GM19452 (cell line): ENCODE measurements at regions not wholly inside any gene's neighbourhood (a gene's known extent, or its start where the extent isn't known, plus 50 kb on each side); places are given as distances from the start of the nearest gene placed in this dataset.

ENCODE experiments used
- ATAC-seq: cut with Tn5 transposase; IDR thresholded peaks from one replicate; pipeline ENCODE4 v1.9.1; 2021; ENCODE audit not compliant: unreplicated experiment

GRCh38 chr4:83862471-83862870 is 326.6 kb downstream of the GPAT3 start:
- ATAC-seq: no peak

DNA sequence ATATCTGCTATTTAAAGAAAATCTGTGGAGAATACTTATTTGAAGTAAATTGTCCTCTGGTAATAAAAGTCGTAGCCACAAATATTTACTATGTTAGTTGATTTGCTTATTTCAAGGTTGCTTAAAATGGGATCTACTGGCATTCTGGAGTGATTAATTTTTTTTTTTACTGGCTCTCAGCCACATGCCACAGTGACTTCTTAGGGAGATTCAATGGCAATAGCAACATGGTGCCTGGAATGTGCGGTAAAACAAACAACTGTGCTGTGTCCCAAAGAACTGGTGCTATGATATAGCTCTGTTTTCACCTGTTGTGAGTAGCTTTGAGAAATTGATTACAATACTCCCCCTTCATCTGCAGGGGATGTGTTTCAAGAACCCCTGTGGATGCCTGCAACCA is 324.3 kb downstream of the GPAT3 start:
- ATAC-seq: no peak

DNA sequence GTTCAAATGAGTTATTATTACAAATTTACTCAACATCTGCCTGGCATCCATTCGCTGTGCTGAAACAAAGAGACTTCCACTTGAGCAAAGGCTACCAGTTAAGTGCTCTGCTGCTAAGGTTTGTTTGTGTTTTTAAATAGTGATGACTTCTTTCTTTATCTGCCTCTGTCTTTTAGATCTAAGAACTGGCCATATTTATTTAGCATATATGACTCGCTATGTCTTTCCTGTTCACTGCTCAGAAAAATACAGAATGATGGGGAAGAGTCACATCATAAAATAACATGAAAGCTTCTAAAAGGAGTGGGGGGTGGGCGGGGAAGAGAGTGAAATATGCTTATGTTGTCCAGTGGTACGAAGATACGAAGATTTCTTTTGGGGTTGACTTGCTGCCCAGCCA is 322.2 kb downstream of the GPAT3 start:
- no peak for ATAC-seq

GRCh38 chr4:83855044-83855443 is 319.1 kb downstream of the GPAT3 start:
- ATAC-seq: no peak

DNA sequence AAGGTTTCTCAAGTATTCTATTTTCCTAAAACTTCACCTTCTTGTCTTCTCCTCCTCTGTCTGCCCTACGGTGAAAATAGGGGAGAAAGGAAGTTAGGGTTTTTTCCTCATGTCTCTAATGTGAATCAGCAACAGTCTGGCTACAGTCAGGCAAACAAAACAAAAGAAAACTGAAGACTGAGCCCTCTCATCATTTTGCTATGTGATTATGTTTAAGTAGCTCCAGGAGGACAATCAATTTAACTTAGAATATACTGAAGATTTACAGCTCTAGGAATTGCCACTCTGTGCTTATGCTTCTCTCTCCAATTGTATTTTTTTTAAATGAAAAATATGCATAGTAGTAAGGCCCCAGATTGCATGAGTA is 316.2 kb downstream of the GPAT3 start:
- no peak for ATAC-seq

DNA sequence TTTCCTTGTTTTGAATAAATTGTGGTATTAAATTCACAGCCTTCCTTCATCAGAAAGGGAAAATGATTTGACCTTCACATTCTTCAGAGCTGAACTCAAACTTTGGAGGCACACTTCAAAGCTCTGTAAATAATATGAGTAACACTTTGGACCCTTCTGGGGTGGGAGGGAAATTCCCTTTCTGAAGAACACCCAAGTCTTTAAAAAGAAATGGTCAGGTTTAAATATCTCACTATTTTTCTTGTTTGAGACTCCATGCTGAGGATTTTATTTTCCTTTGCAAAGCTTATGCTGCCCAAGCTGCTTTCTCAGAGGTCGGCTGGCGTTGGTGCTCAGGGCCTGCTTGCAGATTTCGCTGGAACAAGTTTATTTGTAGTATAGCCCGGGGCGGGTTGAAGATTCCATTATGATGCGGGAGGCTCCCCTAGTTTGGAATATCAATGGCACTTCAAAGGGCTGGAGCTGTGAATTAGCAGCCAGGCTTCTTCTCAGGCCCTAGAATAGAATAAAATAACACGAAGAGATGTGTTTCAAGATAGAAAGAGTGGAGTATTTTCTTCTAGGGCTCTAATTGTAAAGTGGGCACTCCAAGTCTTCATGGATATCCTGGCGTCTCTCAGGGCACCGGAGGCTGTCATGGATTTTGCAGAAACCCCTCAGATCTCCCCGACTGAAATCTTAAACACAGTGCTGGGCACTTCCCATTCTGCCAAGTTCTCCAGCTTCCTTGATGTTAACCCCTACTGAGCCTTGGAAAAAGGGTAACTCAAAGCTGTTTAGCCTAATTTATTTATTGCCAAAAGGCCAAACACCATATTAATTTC is 315.6 kb downstream of the GPAT3 start:
- ATAC-seq: no peak

DNA sequence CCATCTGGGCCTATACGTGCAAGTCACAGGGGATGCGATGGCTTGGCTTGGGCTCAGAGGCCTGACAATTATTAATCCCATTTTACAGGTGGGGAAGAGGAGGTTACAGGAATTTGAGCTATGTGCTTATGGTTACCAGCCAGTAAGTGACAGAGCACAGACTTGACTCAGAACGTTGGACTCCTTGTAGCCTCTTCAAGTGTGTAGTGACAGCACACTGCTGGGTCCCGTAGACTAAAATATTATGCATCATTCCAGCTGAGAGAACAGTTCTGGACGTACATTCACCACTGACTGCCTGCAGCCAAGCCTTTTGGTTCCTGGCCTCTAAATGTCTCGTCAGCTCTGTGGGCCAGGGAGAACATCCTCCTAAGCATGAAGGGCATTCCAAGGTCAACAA is 314.5 kb downstream of the GPAT3 start:
- ATAC-seq: no peak

GRCh38 chr4:83846193-83846830 is 310.4 kb downstream of the GPAT3 start:
- no peak for ATAC-seq

- ATAC-seq: no peak
These were observed 303.7 kb downstream of the GPAT3 start for GRCh38 chr4:83839615-83840014.

- ATAC-seq: no peak
These were observed 301.9 kb downstream of the GPAT3 start for GRCh38 chr4:83837614-83838308.

DNA sequence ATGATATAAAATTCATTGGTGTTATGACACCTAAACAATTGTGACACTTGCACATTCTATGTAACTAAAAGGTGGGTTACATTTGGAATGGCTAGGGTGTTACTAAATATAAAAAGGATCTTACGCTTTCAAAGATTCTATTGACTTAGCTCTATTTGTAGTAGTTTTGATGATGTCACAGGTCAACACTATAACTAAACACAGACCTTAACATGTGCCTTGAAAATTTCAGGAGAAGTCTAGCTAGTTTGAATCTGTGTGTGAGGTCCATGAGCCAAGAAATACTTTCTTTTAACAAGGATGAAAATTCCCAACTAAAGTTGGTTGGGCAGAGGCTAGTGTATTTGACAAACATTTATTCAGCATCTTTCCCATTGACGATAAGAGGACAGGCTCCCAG is 298.0 kb downstream of the GPAT3 start:
- ATAC-seq: no peak

GRCh38 chr4:83832110-83832825 is 296.4 kb downstream of the GPAT3 start:
- ATAC-seq: no peak

GRCh38 chr4:83831588-83831987 is 295.7 kb downstream of the GPAT3 start:
- no peak for ATAC-seq

- ATAC-seq: no peak
These were observed 294.4 kb downstream of the GPAT3 start for GRCh38 chr4:83830138-83830888.

DNA sequence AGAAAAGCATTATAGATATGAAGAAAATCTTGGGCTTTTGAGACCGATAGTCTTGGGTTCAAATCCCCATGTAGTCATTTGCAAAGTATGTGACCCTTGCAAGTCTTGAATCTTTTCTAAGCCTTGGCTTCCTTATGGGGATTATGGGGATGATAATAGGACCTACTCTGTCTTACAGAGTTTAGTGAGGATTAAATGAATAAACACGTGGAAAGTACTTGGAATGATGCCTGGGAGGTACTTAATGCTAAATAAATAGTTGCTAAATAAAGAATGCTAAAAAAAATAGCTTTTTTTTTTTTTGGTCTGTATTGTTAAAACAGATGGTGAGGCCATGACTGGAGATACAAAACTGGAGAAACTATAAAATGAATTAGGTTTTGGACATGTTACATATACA is 292.7 kb downstream of the GPAT3 start:
- no peak for ATAC-seq

DNA sequence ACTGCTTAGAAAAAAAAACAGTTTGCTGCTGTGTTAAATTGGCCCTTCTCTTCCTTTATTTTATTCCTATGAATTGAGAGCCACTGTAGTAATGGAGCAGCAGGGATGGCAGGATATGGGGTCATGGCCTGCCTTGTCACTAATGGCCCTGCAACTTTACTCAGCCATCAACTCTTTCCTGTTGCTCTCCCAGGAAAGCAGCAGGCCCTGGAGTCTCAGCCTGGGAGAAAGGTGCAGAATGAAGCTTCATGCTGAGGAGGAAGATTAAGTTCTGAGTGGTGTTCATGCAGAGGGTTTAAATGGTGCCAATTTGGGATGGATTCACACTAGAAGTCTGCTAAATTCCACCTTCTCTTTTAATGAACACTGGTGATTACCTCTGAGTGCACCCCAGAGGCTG is 285.6 kb downstream of the GPAT3 start:
- no peak for ATAC-seq

DNA sequence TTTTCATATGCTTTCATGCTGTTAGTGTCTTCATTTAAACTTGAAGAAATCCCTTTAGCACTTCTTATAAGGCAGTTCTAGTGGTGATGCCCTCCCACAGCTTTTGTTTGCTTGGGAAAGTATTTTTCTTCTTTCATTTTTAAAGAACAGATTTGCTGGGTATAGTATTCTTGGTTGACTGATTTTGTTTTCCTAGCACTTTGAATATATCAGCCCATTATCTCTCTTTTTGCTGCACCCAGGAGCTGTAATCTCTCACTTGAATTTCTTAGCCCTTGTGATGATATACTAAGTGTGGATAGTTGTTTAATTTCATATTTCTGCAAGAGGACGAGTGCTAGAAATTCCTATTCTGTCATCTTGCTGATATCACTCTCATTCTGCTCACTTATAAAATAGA is 283.7 kb downstream of the GPAT3 start:
- no peak for ATAC-seq

GRCh38 chr4:83810428-83810827 is 274.5 kb downstream of the GPAT3 start:
- ATAC-seq: no peak

- ATAC-seq: no peak
These were observed 273.7 kb downstream of the GPAT3 start for GRCh38 chr4:83809581-83809980.

DNA sequence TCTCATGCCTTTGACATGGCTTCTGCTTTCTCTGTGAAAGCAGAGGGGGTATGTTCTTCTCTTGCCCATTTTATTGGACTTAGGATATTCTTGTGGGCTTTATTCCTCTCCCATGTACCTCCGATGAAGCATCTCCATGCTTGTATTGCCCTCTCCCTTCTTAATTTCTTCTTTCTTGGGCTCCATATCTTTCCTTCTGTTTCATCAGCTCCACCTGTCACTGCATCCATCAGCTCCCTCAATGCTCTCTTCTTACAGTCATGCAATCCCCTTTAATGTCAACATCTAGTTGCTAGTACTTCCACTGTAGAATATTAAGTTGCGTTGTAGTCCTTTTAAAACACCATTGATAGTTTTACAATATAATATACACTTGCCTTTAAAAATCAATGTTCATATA is 257.6 kb downstream of the GPAT3 start:
- no peak for ATAC-seq

GRCh38 chr4:83785891-83786290 is 250.0 kb downstream of the GPAT3 start:
- no peak for ATAC-seq
